Ascending aorta (tissue), 2 donors: ENCODE measurements at regions not wholly inside any gene's neighbourhood (a gene's known extent, or its start where the extent isn't known, plus 50 kb on each side); places are given as distances from the start of the nearest gene placed in this dataset.

Experiments used
- DNase-seq, 2 donors: peaks; one replicate each; pipeline ENCODE4 v3.0.0-alpha.2; 2019; ENCODE audit warnings: low spot score in 2 of 2
- H3K27ac ChIP-seq, 2 donors: fragments of 200-600 bp; sonication (generic); one replicate each; pipeline ENCODE4 v1.5.1; 2016 to 2017; ENCODE audit warnings: mild to moderate bottlenecking in 1 of 2
- H3K27me3 ChIP-seq: fragments of 200-600 bp; sonication (generic); one replicate; pipeline ENCODE4 v1.5.1; 2017
- H3K36me3 ChIP-seq, 2 donors: fragments of 200-600 bp; sonication (generic); one replicate each; pipeline ENCODE4 v1.5.1; 2016
- H3K4me1 ChIP-seq, 2 donors: fragments of 200-600 bp; sonication (generic); one replicate each; pipeline ENCODE4 v1.5.1; 2016 to 2017; ENCODE audit warnings: mild to moderate bottlenecking in 1 of 2
- H3K4me3 ChIP-seq, 2 donors: fragments of 200-600 bp; sonication (generic); one replicate each; pipeline ENCODE4 v1.5.1; 2016 to 2017; ENCODE audit warnings: mild to moderate bottlenecking in 1 of 2
- H3K9me3 ChIP-seq, 2 donors: fragments of 200-600 bp; sonication (generic); one replicate each; pipeline ENCODE4 v1.5.1; 2016
- CTCF ChIP-seq, 3 experiments: fragments of 200-600 bp in 2 of 3; fragments of 450-650 bp in 1 of 3; sonication (generic) in 2 of 3; IDR thresholded peaks; one replicate each; pipeline ENCODE4 v1.5.1; 2016 to 2019; ENCODE audit warnings: antibody characterized with exemption in 3 of 3, mild to moderate bottlenecking in 1 of 3, moderate library complexity in 1 of 3
- intact Hi-C: fragments of 100-400 bp; cut with DNase I; formaldehyde crosslinking; loops from one replicate; pipeline ENCODE4 v1.15.1; 2023

DNA sequence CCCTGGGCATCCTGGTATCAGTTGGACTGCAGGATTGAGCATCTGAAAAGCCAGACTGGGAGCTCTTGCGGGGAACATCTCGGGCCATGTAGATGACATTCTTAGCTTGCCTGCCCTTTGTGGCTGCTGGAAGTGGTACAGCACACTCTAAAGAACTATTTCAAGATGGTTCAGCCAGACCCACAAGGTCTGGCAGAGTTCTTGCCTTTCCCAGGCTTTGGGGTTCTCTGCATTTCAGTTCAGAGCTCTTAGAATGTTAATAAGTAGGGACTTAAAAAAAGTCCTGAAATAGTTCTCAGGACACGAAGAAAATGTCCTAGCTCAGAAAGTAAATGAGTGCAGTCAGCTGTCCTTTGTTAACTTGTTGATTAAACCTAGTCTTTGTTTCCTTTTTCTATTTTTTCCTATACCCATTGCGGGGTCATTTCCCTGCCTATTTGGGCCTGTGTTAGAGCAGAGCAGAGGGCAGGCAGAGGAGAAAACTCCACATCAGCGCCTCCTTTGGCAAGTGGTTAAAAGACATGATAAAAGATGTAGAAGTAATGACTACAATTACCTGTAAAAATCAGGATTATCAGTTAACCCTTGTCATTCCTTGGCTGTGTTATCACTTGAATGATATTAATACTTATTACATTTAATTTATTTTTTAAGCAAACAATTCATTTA, 291.5 kb downstream of the ZSWIM6 start:
- H3K36me3 ChIP-seq: no peaks in the 10 kb centered on the region
- no peak overlapping the region for H3K4me3 ChIP-seq
- no peak for TF ChIP-seq CTCF (IDR thresholded peaks at IDR 0.05)
- DNase-seq: no peak
- peaks cover 10 to 15% of the 10 kb centered on the region in 2 donors for H3K4me1 ChIP-seq
- H3K27ac ChIP-seq: no peak overlapping the region
- no peaks in the 10 kb centered on the region for H3K27me3 ChIP-seq
- intact Hi-C loops: no loop called here
- H3K9me3 ChIP-seq: no peaks in the 10 kb centered on the region

GRCh38 chr5:61624553-61625136, 292.6 kb downstream of the ZSWIM6 start:
- TF ChIP-seq CTCF (IDR thresholded peaks at IDR 0.05): no peak
- H3K4me1 ChIP-seq: peaks cover 10 to 15% of the 10 kb centered on the region in 2 donors
- no peak overlapping the region for H3K27ac ChIP-seq
- H3K9me3 ChIP-seq: no peaks in the 10 kb centered on the region
- H3K36me3 ChIP-seq: no peaks in the 10 kb centered on the region
- DNase-seq: no peak
- intact Hi-C loops: no loop called here
- no peaks in the 10 kb centered on the region for H3K27me3 ChIP-seq
- H3K4me3 ChIP-seq: no peak overlapping the region

DNA sequence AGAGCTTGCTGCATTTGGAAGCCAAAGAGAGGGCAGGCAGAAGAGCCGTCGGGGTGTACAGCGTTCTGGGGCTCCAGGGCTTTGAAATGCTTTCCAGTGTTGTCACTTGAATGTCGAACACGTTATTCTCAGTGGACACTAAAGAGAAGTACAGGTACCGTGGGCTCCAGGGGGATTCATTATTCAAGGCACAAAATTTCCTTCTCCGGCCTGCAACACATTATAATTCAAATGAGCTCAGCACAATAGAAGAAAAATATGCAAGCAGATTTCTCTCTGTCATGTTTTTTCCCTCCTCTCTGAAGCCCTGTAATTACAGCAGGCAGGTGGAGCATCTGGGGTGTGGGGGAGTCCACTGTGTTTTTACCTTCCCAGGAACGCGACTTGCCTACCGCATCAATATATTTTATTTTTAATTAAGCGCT, 293.1 kb downstream of the ZSWIM6 start:
- Histone ChIP-seq H3K27me3 (no peaks in the 10 kb centered on the region), H3K36me3 (no peaks in the 10 kb centered on the region), H3K4me3 (peak overlapping the region; percentile 64 to 86), H3K27ac (peak overlapping the region in 1 of 2 donors; percentile 83), H3K4me1 (peaks cover 10 to 12% of the 10 kb centered on the region in 2 donors), H3K9me3 (no peaks in the 10 kb centered on the region)
- DNase-seq: no peak
- no peak for TF ChIP-seq CTCF (IDR thresholded peaks at IDR 0.05)
- intact Hi-C loops: no loop called here

DNA sequence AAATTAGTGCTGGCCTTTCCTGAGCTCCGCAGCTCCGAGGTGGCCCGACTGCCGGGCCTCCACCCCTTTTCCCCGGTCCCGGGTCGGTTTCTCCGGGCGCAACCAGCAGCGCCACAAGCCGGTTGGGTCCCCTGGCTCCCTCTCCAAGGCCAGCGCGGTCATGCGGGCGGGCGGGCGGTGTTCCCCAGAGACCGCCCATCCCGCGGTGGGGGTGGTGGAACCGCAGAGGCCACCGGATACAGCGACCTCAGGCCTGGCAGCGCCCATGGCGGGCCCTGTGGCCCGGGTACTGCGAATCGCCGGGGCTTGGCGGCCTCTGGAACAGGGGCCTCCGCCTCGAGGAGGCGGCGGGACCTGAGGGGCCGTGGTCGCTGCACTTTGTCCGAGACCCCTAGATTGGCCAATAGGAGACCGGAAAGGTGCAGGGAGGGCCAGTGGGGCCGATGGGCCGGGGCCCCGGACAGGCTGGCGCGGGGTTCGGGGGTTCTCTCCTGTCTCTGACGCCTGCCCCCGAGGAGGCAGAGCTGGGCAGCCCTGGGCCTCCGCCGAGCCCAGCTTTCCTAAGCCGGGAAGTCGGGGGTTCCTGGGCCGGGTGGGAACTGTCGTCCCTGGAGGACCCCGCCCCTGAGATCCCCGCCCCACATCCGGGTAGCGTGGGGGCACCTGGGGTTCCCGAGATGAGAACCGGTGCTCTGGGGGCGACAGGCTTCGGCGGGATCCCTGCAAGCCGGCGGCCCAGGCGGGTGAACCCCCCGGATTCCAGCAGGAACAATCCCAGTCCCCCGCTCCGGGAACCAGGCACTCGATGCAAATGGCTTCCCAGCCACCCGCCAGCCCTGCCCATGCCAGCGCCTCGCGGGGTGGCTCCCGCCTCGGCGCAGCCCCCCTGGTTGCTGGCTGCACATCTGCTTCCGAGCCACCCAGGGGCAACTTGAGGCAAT, 293.9 kb downstream of the ZSWIM6 start:
- intact Hi-C loops: loop anchor here (2.0 kb wide), 1 partner anchor 291 kb away; no protein-coding TSS in a partner anchor
- peak overlapping the region; percentile 83 to 84 for H3K27ac ChIP-seq

More for the DNA sequence above, 293.9 kb downstream of the ZSWIM6 start:
- H3K36me3 ChIP-seq: no peaks in the 10 kb centered on the region
- H3K4me1 ChIP-seq: peaks cover 8 to 10% of the 10 kb centered on the region in 2 donors
- H3K9me3 ChIP-seq: no peaks in the 10 kb centered on the region
- peak; percentile 29 to 83 for DNase-seq
- H3K4me3 ChIP-seq: peak overlapping the region; percentile 64 to 86
- TF ChIP-seq CTCF (IDR thresholded peaks at IDR 0.05): no peak
- no peaks in the 10 kb centered on the region for H3K27me3 ChIP-seq
